OCI-LY7 (cell line): ENCODE measurements at regions not wholly inside any gene's neighbourhood (a gene's known extent, or its start where the extent isn't known, plus 50 kb on each side); places are given as distances from the start of the nearest gene placed in this dataset.
"Not testable (repeated sequence)": the region's sequence is repeated elsewhere in the genome, so short reads cannot be mapped to it uniquely, and the experiment has no call there.

Experiments used
- BruUV-seq: library from RNA; stranded (reverse); fragments of 400-500 nt; replicated peaks from 2 replicates; lab custom pipeline; 2021; lab: Mats Ljungman, UMichigan
- CTCF ChIA-PET: fragments of 300-600 bp; sonication (Branson Sonifier 250); formaldehyde crosslinking; loops from one replicate; lab custom pipeline; 2022; ENCODE audit warnings: antibody characterized with exemption; ENCODE audit not compliant: unreplicated experiment; lab: Charles Lee
- POLR2A ChIA-PET: fragments of 300-600 bp; sonication (Branson Sonifier 250); formaldehyde crosslinking; loops from one replicate; lab custom pipeline; 2022; ENCODE audit warnings: antibody characterized with exemption; lab: Charles Lee
- DNase-seq: peaks from one replicate; pipeline ENCODE4 v3.0.0-alpha.2; 2015; ENCODE audit warnings: low spot score
- H2AFZ ChIP-seq: fragments of 200-600 bp; sonication (generic), shearing (Covaris generic); 2 replicates; pipeline ENCODE4 v1.6.1; 2014; ENCODE audit warnings: mild to moderate bottlenecking, antibody characterized with exemption, low read length, moderate library complexity
- H3K27ac ChIP-seq: fragments of 200-600 bp; sonication (generic); 2 replicates; pipeline ENCODE4 v1.5.1; 2014; ENCODE audit warnings: mixed run types, low read depth, mild to moderate bottlenecking, moderate library complexity, low read length, inconsistent platforms; ENCODE audit not compliant: poor library complexity, severe bottlenecking
- H3K36me3 ChIP-seq: fragments of 200-600 bp; sonication (generic); 2 replicates; pipeline ENCODE4 v1.6.1; 2014; ENCODE audit warnings: mild to moderate bottlenecking, antibody characterized with exemption, low read length, moderate library complexity, mixed read lengths; ENCODE audit not compliant: insufficient read depth
- H3K4me1 ChIP-seq: fragments of 200-600 bp; sonication (generic); 2 replicates; pipeline ENCODE4 v1.5.1; 2014; ENCODE audit warnings: mild to moderate bottlenecking, low read length; ENCODE audit not compliant: insufficient read depth, poor library complexity, severe bottlenecking
- H3K4me2 ChIP-seq: fragments of 200-600 bp; sonication (generic); 2 replicates; pipeline ENCODE4 v1.6.1; 2014; ENCODE audit warnings: mild to moderate bottlenecking, low read length
- H3K4me3 ChIP-seq: fragments of 200-600 bp; sonication (generic); 2 replicates; pipeline ENCODE4 v1.5.1; 2014; ENCODE audit warnings: mild to moderate bottlenecking, low read depth, low read length; ENCODE audit not compliant: poor library complexity, severe bottlenecking
- H3K79me2 ChIP-seq: fragments of 200-600 bp; sonication (generic); 2 replicates; pipeline ENCODE4 v1.6.1; 2016; ENCODE audit warnings: low read depth, mild to moderate bottlenecking, low read length, moderate library complexity, mixed read lengths; ENCODE audit not compliant: insufficient read depth
- H3K9me2 ChIP-seq: fragments of 200-600 bp; sonication (generic); 2 replicates; pipeline ENCODE4 v1.6.1; 2016; ENCODE audit warnings: mild to moderate bottlenecking, low read length, mixed read lengths; ENCODE audit not compliant: insufficient read depth
- H3K9me3 ChIP-seq: fragments of 200-600 bp; sonication (generic); 2 replicates; pipeline ENCODE4 v1.6.1; 2014; ENCODE audit warnings: mild to moderate bottlenecking, mixed run types, low read length, mixed read lengths
- H4K20me1 ChIP-seq: fragments of 200-600 bp; sonication (generic); 2 replicates; pipeline ENCODE4 v1.6.1; 2014; ENCODE audit warnings: mild to moderate bottlenecking, antibody characterized with exemption, low read length, moderate library complexity, mixed read lengths; ENCODE audit not compliant: insufficient read depth
- CTCF ChIP-seq: fragments of 200-600 bp; sonication (generic); conservative IDR thresholded peaks from 2 replicates; pipeline ENCODE4 v1.5.1; 2014; ENCODE audit warnings: mild to moderate bottlenecking, antibody characterized with exemption, low read length, moderate library complexity, mixed read lengths
- EZH2phosphoT487 ChIP-seq: fragments of 200-600 bp; sonication (generic); IDR thresholded peaks from 2 replicates; pipeline ENCODE4 v1.6.1; 2018; ENCODE audit warnings: low read depth, borderline replicate concordance, mild to moderate bottlenecking, mixed run types, antibody characterized with exemption, low read length, moderate library complexity, mixed read lengths
- intact Hi-C: fragments of 100-400 bp; cut with micrococcal nuclease; formaldehyde crosslinking; loops from one replicate; pipeline ENCODE4 v1.10.0; 2022; ENCODE audit not compliant: unreplicated experiment

- H3K79me2 ChIP-seq: no peaks in the 10 kb centered on the region
- H2AFZ ChIP-seq: no peak overlapping the region
- ChIA-PET POLR2A (no interaction called here), CTCF (no interaction called here)
- TF ChIP-seq CTCF (no peak), EZH2phosphoT487 (no peak)
- DNase-seq: no peak
- no peaks in the 10 kb centered on the region for H3K4me1 ChIP-seq
- H3K36me3 ChIP-seq: no peaks in the 10 kb centered on the region
- no peak overlapping the region for H3K27ac ChIP-seq
- H3K9me2 ChIP-seq: no peaks in the 10 kb centered on the region
- H3K4me2 ChIP-seq: no peak overlapping the region
- BruUV-seq: no TSS peak
- intact Hi-C loops: no loop called here
- no peak overlapping the region for H3K4me3 ChIP-seq
- H3K9me3 ChIP-seq: no peaks in the 10 kb centered on the region
- H4K20me1 ChIP-seq: no peaks in the 10 kb centered on the region
Measured at GRCh38 chr10:77721815-77722214, 84.2 kb upstream of the KCNMA1 start.

GRCh38 chr10:77718957-77719356 lies 81.3 kb upstream of the KCNMA1 start:
- Histone ChIP-seq H3K4me2 (no peak overlapping the region), H3K9me2 (no peaks in the 10 kb centered on the region), H3K79me2 (no peaks in the 10 kb centered on the region), H3K4me1 (no peaks in the 10 kb centered on the region), H3K9me3 (no peaks in the 10 kb centered on the region), H3K36me3 (no peaks in the 10 kb centered on the region), H2AFZ (no peak overlapping the region), H3K27ac (no peak overlapping the region), H3K4me3 (no peak overlapping the region), H4K20me1 (no peaks in the 10 kb centered on the region)
- TF ChIP-seq EZH2phosphoT487 (no peak), CTCF (no peak)
- no peak for DNase-seq
- ChIA-PET CTCF (no interaction called here), POLR2A (no interaction called here)
- no TSS peak for BruUV-seq
- intact Hi-C loops: loop anchor here (1.0 to 2.0 kb wide), 2 partner anchors 37 to 118 kb away; no protein-coding TSS in a partner anchor

GRCh38 chr10:77718312-77718711 lies 80.7 kb upstream of the KCNMA1 start:
- CTCF ChIA-PET: not testable (repeated sequence)

More at GRCh38 chr10:77718312-77718711, 80.7 kb upstream of the KCNMA1 start:
- H3K79me2 ChIP-seq, H3K9me3 ChIP-seq, DNase-seq, H2AFZ ChIP-seq, H3K27ac ChIP-seq, BruUV-seq, H3K4me2 ChIP-seq, H3K36me3 ChIP-seq, POLR2A ChIA-PET, H3K9me2 ChIP-seq, H3K4me1 ChIP-seq, H4K20me1 ChIP-seq, H3K4me3 ChIP-seq: not testable (repeated sequence)
- intact Hi-C loops: loop anchor here (2.0 kb wide), 1 partner anchor 118 kb away; no protein-coding TSS in a partner anchor
